ENCODE measurements at regions not wholly inside any gene's neighbourhood (a gene's known extent, or its start where the extent isn't known, plus 50 kb on each side); places are given as distances from the start of the nearest gene placed in this dataset.
"Not testable (repeated sequence)": the region's sequence is repeated elsewhere in the genome, so short reads cannot be mapped to it uniquely, and the experiment has no call there.

- peaks cover 38% of the 10 kb centered on the region for H3K27me3 Mint-ChIP-seq (ENCODE audit: unreplicated experiment)
- no peak for TF ChIP-seq CTCF (IDR thresholded peaks at IDR 0.05; ENCODE audit: unreplicated experiment)
- intact Hi-C loops (cut with micrococcal nuclease; ENCODE audit: unreplicated experiment), result no loop called here
- no peak overlapping the region for H3K4me3 Mint-ChIP-seq (ENCODE audit: low read depth, unreplicated experiment)
- no peak overlapping the region for H3K27ac Mint-ChIP-seq (ENCODE audit: unreplicated experiment)
- H3K9me3 Mint-ChIP-seq (ENCODE audit: low read depth, unreplicated experiment), result no peaks in the 10 kb centered on the region
- no peak for DNase-seq
- CTCF ChIA-PET, result no interaction called here
- no TSS peak for BruUV-seq (replicated peaks)
- H3K36me3 Mint-ChIP-seq (ENCODE audit: insufficient read depth, unreplicated experiment), result peaks cover 4% of the 10 kb centered on the region
- H3K4me1 Mint-ChIP-seq (ENCODE audit: low read depth, unreplicated experiment), result no peaks in the 10 kb centered on the region
These were observed 232.7 kb downstream of the DLL1 start for GRCh38 chr6:170057961-170058877.

GRCh38 chr6:170057034-170057734 is 233.7 kb downstream of the DLL1 start:
- Mint-ChIP-seq H3K4me3 (ENCODE audit: low read depth, unreplicated experiment) (no peak overlapping the region), H3K9me3 (ENCODE audit: low read depth, unreplicated experiment) (no peaks in the 10 kb centered on the region), H3K27me3 (ENCODE audit: unreplicated experiment) (peaks cover 27% of the 10 kb centered on the region), H3K36me3 (ENCODE audit: insufficient read depth, unreplicated experiment) (peaks cover 4% of the 10 kb centered on the region), H3K4me1 (ENCODE audit: low read depth, unreplicated experiment) (no peaks in the 10 kb centered on the region), H3K27ac (ENCODE audit: unreplicated experiment) (no peak overlapping the region)
- BruUV-seq (replicated peaks), result no TSS peak
- DNase-seq, result no peak
- intact Hi-C loops (cut with micrococcal nuclease; ENCODE audit: unreplicated experiment), result no loop called here
- no peak for TF ChIP-seq CTCF (IDR thresholded peaks at IDR 0.05; ENCODE audit: unreplicated experiment)
- CTCF ChIA-PET, result no interaction called here

GRCh38 chr6:170056278-170056711 is 234.6 kb downstream of the DLL1 start:
- intact Hi-C loops (cut with micrococcal nuclease; ENCODE audit: unreplicated experiment), result no loop called here
- Mint-ChIP-seq H3K4me3 (ENCODE audit: low read depth, unreplicated experiment) (no peak overlapping the region), H3K4me1 (ENCODE audit: low read depth, unreplicated experiment) (no peaks in the 10 kb centered on the region), H3K27me3 (ENCODE audit: unreplicated experiment) (peaks cover 25% of the 10 kb centered on the region), H3K9me3 (ENCODE audit: low read depth, unreplicated experiment) (no peaks in the 10 kb centered on the region), H3K36me3 (ENCODE audit: insufficient read depth, unreplicated experiment) (peaks cover 4% of the 10 kb centered on the region), H3K27ac (ENCODE audit: unreplicated experiment) (no peak overlapping the region)
- BruUV-seq (replicated peaks), result no TSS peak
- no peak for DNase-seq
- CTCF ChIA-PET, result no interaction called here
- no peak for TF ChIP-seq CTCF (IDR thresholded peaks at IDR 0.05; ENCODE audit: unreplicated experiment)

- H3K27ac Mint-ChIP-seq (ENCODE audit: unreplicated experiment); DNase-seq; H3K4me1 Mint-ChIP-seq (ENCODE audit: low read depth, unreplicated experiment); H3K9me3 Mint-ChIP-seq (ENCODE audit: low read depth, unreplicated experiment); intact Hi-C loops (cut with micrococcal nuclease; ENCODE audit: unreplicated experiment); H3K4me3 Mint-ChIP-seq (ENCODE audit: low read depth, unreplicated experiment); CTCF ChIA-PET; BruUV-seq (replicated peaks); H3K36me3 Mint-ChIP-seq (ENCODE audit: insufficient read depth, unreplicated experiment): not testable (repeated sequence)
- H3K27me3 Mint-ChIP-seq (ENCODE audit: unreplicated experiment), result peaks cover 20% of the 10 kb centered on the region
These were observed 235.1 kb downstream of the DLL1 start for GRCh38 chr6:170055797-170056196.
